Osteoblast (primary cell): ENCODE measurements at regions not wholly inside any gene's neighbourhood (a gene's known extent, or its start where the extent isn't known, plus 50 kb on each side); places are given as distances from the start of the nearest gene placed in this dataset.

Experiments
- DNase-seq: peaks from one replicate; pipeline ENCODE4 v3.0.0; 2011; ENCODE audit warnings: low spot score, mixed read lengths; ENCODE audit not compliant: insufficient read length; ENCODE audit errors: missing footprints
- H2AFZ ChIP-seq: 2 replicates; pipeline ENCODE4 v1.6.0; 2011; ENCODE audit warnings: mild to moderate bottlenecking, low read length
- H3K27ac ChIP-seq: 2 replicates; pipeline ENCODE4 v1.5.1; 2011; ENCODE audit warnings: mild to moderate bottlenecking, low read depth, low read length, moderate library complexity
- H3K27me3 ChIP-seq: 2 replicates; pipeline ENCODE4 v1.6.0; 2012; ENCODE audit warnings: mild to moderate bottlenecking, control low read depth, inconsistent platforms, low read length, moderate library complexity; ENCODE audit not compliant: insufficient read depth
- H3K36me3 ChIP-seq: 2 replicates; pipeline ENCODE4 v1.5.1; 2011; ENCODE audit warnings: mild to moderate bottlenecking, low read length, control low read depth, moderate library complexity; ENCODE audit not compliant: insufficient read depth
- H3K4me1 ChIP-seq: 2 replicates; pipeline ENCODE4 v1.5.1; 2011; ENCODE audit warnings: mild to moderate bottlenecking, low read length, control low read depth, moderate library complexity; ENCODE audit not compliant: insufficient read depth
- H3K4me2 ChIP-seq: 2 replicates; pipeline ENCODE4 v1.6.0; 2011; ENCODE audit warnings: mild to moderate bottlenecking, low read length; ENCODE audit not compliant: insufficient read depth
- H3K4me3 ChIP-seq: fragments of 200-600 bp; sonication (generic); 3 replicates; pipeline ENCODE4 v1.5.1; 2012; ENCODE audit warnings: mild to moderate bottlenecking, low read length, inconsistent platforms; ENCODE audit not compliant: insufficient read depth
- H3K79me2 ChIP-seq: 2 replicates; pipeline ENCODE4 v1.6.0; 2012; ENCODE audit warnings: mild to moderate bottlenecking, low read length, control low read depth, inconsistent platforms; ENCODE audit not compliant: insufficient read depth
- H3K9me3 ChIP-seq: 2 replicates; pipeline ENCODE4 v1.5.1; 2011; ENCODE audit warnings: low read depth, low read length, control low read depth
- H4K20me1 ChIP-seq: 2 replicates; pipeline ENCODE4 v1.6.0; 2012; ENCODE audit warnings: mild to moderate bottlenecking, low read length, control low read depth; ENCODE audit not compliant: insufficient read depth
- CTCF ChIP-seq: IDR thresholded peaks from 2 replicates; pipeline ENCODE4 v1.5.1; 2011; ENCODE audit warnings: mild to moderate bottlenecking, low read depth, low read length, moderate library complexity; ENCODE audit errors: extremely low read depth

GRCh38 chr10:10128387-10128786 lies 889.3 kb upstream of the CELF2 start:
- H3K27ac ChIP-seq = no peak overlapping the region
- H3K79me2 ChIP-seq = no peaks in the 10 kb centered on the region
- no peak for DNase-seq
- H3K4me3 ChIP-seq = no peak overlapping the region
- no peaks in the 10 kb centered on the region for H3K9me3 ChIP-seq
- H4K20me1 ChIP-seq = no peaks in the 10 kb centered on the region
- H3K4me2 ChIP-seq = no peak overlapping the region
- H3K36me3 ChIP-seq = no peaks in the 10 kb centered on the region
- no peaks in the 10 kb centered on the region for H3K4me1 ChIP-seq
- no peaks in the 10 kb centered on the region for H3K27me3 ChIP-seq
- H2AFZ ChIP-seq = no peak overlapping the region
- TF ChIP-seq CTCF = no peak

- Histone ChIP-seq H3K9me3 (no peaks in the 10 kb centered on the region), H3K79me2 (no peaks in the 10 kb centered on the region), H3K36me3 (no peaks in the 10 kb centered on the region), H2AFZ (no peak overlapping the region), H3K4me1 (no peaks in the 10 kb centered on the region), H3K4me2 (no peak overlapping the region), H3K4me3 (no peak overlapping the region), H3K27ac (no peak overlapping the region), H3K27me3 (no peaks in the 10 kb centered on the region), H4K20me1 (no peaks in the 10 kb centered on the region)
- TF ChIP-seq CTCF = no peak
- no peak for DNase-seq
Observed at GRCh38 chr10:10130686-10131085, 887.0 kb upstream of the CELF2 start.

GRCh38 chr10:10132009-10132408 lies 885.7 kb upstream of the CELF2 start:
- Histone ChIP-seq H3K9me3 (no peaks in the 10 kb centered on the region), H4K20me1 (no peaks in the 10 kb centered on the region), H3K4me1 (no peaks in the 10 kb centered on the region), H3K4me3 (no peak overlapping the region), H3K4me2 (no peak overlapping the region), H3K36me3 (no peaks in the 10 kb centered on the region), H3K27me3 (no peaks in the 10 kb centered on the region), H3K79me2 (no peaks in the 10 kb centered on the region), H2AFZ (no peak overlapping the region), H3K27ac (no peak overlapping the region)
- DNase-seq = no peak
- no peak for TF ChIP-seq CTCF

- H3K79me2 ChIP-seq = no peaks in the 10 kb centered on the region
- H3K4me1 ChIP-seq = no peaks in the 10 kb centered on the region
- TF ChIP-seq CTCF = no peak
- no peak overlapping the region for H2AFZ ChIP-seq
- no peak for DNase-seq
- no peak overlapping the region for H3K27ac ChIP-seq
- H4K20me1 ChIP-seq = no peaks in the 10 kb centered on the region
- no peaks in the 10 kb centered on the region for H3K9me3 ChIP-seq
- H3K4me2 ChIP-seq = no peak overlapping the region
- no peaks in the 10 kb centered on the region for H3K36me3 ChIP-seq
- no peaks in the 10 kb centered on the region for H3K27me3 ChIP-seq
- H3K4me3 ChIP-seq = no peak overlapping the region
Observed at GRCh38 chr10:10133281-10133680, 884.4 kb upstream of the CELF2 start.
